HL-60 (cell line): ENCODE measurements at regions not wholly inside any gene's neighbourhood (a gene's known extent, or its start where the extent isn't known, plus 50 kb on each side); places are given as distances from the start of the nearest gene placed in this dataset.

Source experiments
- DNase-seq, 2 experiments: peaks; one replicate each; pipeline ENCODE4 v3.0.0-alpha.2; 2010 to 2020; ENCODE audit warnings: low read depth in 1 of 2, low spot score in 1 of 2
- H3K27ac ChIP-seq: fragments of 250-450 bp; sonication (Bioruptor Pico); replicated peaks from 2 replicates; pipeline ENCODE4 v1.5.1; 2020; ENCODE audit warnings: mild to moderate bottlenecking, moderate library complexity
- H3K27me3 ChIP-seq: fragments of 250-450 bp; sonication (Bioruptor Pico); 2 replicates; pipeline ENCODE4 v1.5.1; 2021; ENCODE audit warnings: mild to moderate bottlenecking, moderate library complexity; ENCODE audit not compliant: insufficient read depth, poor library complexity, severe bottlenecking
- H3K4me3 ChIP-seq: replicated peaks from 2 replicates; pipeline ENCODE4 v1.5.1; 2011; ENCODE audit warnings: mild to moderate bottlenecking, control low read depth, low read length; ENCODE audit not compliant: insufficient read depth
- GABPA ChIP-seq: IDR thresholded peaks from 2 replicates; pipeline ENCODE4 v1.6.1; 2012; ENCODE audit warnings: low read depth
- POLR2AphosphoS5 ChIP-seq: IDR thresholded peaks from 2 replicates; pipeline ENCODE4 v1.6.1; 2012; ENCODE audit warnings: low read depth
- SPI1 ChIP-seq: IDR thresholded peaks from 2 replicates; pipeline ENCODE4 v1.6.1; 2012; ENCODE audit warnings: low read depth, mild to moderate bottlenecking, borderline replicate concordance
- TF ChIP-seq, protein P1 (sequence below): IDR thresholded peaks from 2 replicates; pipeline ENCODE4 v1.6.1; 2012; ENCODE audit warnings: low read depth; ENCODE audit not compliant: insufficient replicate concordance
- TF ChIP-seq, protein P2 (sequence below): IDR thresholded peaks from one replicate; pipeline ENCODE4 v1.5.1; 2011; ENCODE audit warnings: low read length, control low read depth, inconsistent platforms; ENCODE audit not compliant: insufficient read depth

DNA sequence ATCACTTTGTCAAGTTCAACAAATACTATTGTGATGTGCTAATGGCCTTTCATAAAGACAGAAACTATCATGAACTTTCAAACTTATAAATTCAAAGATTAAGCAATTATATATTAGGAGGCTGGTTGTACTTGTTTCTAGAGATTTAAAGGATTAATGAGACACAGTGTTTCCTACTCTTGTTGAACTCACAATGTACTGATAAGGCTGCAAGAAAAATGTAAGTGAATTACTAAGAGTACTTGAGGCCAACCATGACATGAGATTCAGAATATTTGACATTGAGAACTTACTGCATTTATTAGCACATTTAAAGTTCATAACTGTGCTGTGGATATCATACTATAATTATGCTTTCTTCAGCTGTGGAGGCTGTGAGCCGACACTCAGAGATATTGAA lies 1210.5 kb upstream of the SORCS1 start:
- Histone ChIP-seq H3K27ac (no peak overlapping the region), H3K27me3 (no peaks in the 10 kb centered on the region), H3K4me3 (no peak overlapping the region)
- TF ChIP-seq, protein P1, sequence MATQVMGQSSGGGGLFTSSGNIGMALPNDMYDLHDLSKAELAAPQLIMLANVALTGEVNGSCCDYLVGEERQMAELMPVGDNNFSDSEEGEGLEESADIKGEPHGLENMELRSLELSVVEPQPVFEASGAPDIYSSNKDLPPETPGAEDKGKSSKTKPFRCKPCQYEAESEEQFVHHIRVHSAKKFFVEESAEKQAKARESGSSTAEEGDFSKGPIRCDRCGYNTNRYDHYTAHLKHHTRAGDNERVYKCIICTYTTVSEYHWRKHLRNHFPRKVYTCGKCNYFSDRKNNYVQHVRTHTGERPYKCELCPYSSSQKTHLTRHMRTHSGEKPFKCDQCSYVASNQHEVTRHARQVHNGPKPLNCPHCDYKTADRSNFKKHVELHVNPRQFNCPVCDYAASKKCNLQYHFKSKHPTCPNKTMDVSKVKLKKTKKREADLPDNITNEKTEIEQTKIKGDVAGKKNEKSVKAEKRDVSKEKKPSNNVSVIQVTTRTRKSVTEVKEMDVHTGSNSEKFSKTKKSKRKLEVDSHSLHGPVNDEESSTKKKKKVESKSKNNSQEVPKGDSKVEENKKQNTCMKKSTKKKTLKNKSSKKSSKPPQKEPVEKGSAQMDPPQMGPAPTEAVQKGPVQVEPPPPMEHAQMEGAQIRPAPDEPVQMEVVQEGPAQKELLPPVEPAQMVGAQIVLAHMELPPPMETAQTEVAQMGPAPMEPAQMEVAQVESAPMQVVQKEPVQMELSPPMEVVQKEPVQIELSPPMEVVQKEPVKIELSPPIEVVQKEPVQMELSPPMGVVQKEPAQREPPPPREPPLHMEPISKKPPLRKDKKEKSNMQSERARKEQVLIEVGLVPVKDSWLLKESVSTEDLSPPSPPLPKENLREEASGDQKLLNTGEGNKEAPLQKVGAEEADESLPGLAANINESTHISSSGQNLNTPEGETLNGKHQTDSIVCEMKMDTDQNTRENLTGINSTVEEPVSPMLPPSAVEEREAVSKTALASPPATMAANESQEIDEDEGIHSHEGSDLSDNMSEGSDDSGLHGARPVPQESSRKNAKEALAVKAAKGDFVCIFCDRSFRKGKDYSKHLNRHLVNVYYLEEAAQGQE, result no peak
- no peak for TF ChIP-seq POLR2AphosphoS5
- no peak for TF ChIP-seq GABPA
- no peak for TF ChIP-seq SPI1
- TF ChIP-seq, protein P2, sequence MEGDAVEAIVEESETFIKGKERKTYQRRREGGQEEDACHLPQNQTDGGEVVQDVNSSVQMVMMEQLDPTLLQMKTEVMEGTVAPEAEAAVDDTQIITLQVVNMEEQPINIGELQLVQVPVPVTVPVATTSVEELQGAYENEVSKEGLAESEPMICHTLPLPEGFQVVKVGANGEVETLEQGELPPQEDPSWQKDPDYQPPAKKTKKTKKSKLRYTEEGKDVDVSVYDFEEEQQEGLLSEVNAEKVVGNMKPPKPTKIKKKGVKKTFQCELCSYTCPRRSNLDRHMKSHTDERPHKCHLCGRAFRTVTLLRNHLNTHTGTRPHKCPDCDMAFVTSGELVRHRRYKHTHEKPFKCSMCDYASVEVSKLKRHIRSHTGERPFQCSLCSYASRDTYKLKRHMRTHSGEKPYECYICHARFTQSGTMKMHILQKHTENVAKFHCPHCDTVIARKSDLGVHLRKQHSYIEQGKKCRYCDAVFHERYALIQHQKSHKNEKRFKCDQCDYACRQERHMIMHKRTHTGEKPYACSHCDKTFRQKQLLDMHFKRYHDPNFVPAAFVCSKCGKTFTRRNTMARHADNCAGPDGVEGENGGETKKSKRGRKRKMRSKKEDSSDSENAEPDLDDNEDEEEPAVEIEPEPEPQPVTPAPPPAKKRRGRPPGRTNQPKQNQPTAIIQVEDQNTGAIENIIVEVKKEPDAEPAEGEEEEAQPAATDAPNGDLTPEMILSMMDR, result no peak
- no peak for DNase-seq

GRCh38 chr10:108365541-108365940 lies 1201.0 kb upstream of the SORCS1 start:
- Histone ChIP-seq H3K27ac (no peak overlapping the region), H3K4me3 (no peak overlapping the region), H3K27me3 (no peaks in the 10 kb centered on the region)
- DNase-seq, result no peak
- TF ChIP-seq GABPA, result no peak
- TF ChIP-seq, protein P1, result no peak
- TF ChIP-seq, protein P2, result no peak
- TF ChIP-seq SPI1, result no peak
- TF ChIP-seq POLR2AphosphoS5, result no peak

DNA sequence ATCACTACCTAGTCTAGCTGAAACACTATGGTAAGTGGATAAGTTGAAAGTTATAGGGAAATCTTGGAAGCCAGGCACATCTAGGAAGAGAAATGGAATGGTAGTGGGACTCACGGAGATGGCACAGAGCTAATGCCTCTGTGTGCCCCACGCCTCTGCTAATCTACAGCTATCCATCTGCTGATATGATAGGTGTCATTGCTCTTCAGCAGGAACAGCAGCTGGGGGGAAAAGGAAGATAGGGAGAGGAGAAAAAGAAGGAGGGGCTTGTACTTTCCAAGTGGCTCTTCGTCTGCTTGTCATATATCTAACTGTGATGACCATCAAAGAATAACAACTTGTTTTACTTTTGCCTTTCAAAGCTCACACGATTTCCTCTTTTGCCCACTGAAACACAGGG lies 1199.1 kb upstream of the SORCS1 start:
- no peak overlapping the region for H3K4me3 ChIP-seq
- TF ChIP-seq, protein P1, result no peak
- TF ChIP-seq SPI1, result no peak
- TF ChIP-seq, protein P2, result no peak
- no peak for TF ChIP-seq POLR2AphosphoS5
- TF ChIP-seq GABPA, result no peak
- no peak for DNase-seq
- H3K27me3 ChIP-seq, result no peaks in the 10 kb centered on the region
- H3K27ac ChIP-seq, result no peak overlapping the region
